NCI-H1417 treated with DMSO at 0.1 percent for 48 hours (cell line): ENCODE measurements at regions not wholly inside any gene's neighbourhood (a gene's known extent, or its start where the extent isn't known, plus 50 kb on each side); places are given as distances from the start of the nearest gene placed in this dataset.

Experiments
- DNase-seq: peaks from one replicate; lab custom pipeline; 2025; lab: John Stamatoyannopoulos, UW

GRCh38 chr17:5694551-5694950, 110.2 kb upstream of the NLRP1 start:
- no peak for DNase-seq

- no peak for DNase-seq
Measured at GRCh38 chr17:5695480-5695879, 111.2 kb upstream of the NLRP1 start.

- no peak for DNase-seq
Measured at GRCh38 chr17:5698959-5699358, 114.7 kb upstream of the NLRP1 start.

GRCh38 chr17:5699814-5700213, 115.5 kb upstream of the NLRP1 start:
- DNase-seq = no peak

GRCh38 chr17:5700745-5701144, 116.4 kb upstream of the NLRP1 start:
- DNase-seq = no peak

GRCh38 chr17:5701381-5701780, 117.1 kb upstream of the NLRP1 start:
- DNase-seq = no peak

- no peak for DNase-seq
Measured at GRCh38 chr17:5702951-5703510, 118.7 kb upstream of the NLRP1 start.

GRCh38 chr17:5703736-5704135, 119.4 kb upstream of the NLRP1 start:
- no peak for DNase-seq

GRCh38 chr17:5705081-5705875, 121.0 kb upstream of the NLRP1 start:
- DNase-seq = no peak

GRCh38 chr17:5705876-5706576, 121.7 kb upstream of the NLRP1 start:
- DNase-seq = no peak

- no peak for DNase-seq
Measured at GRCh38 chr17:5706577-5707210, 122.4 kb upstream of the NLRP1 start.

- no peak for DNase-seq
Measured at GRCh38 chr17:5707482-5707881, 123.2 kb upstream of the NLRP1 start.

- no peak for DNase-seq
Measured at GRCh38 chr17:5708344-5708743, 124.0 kb upstream of the NLRP1 start.

- no peak for DNase-seq
Measured at GRCh38 chr17:5711344-5711743, 127.0 kb upstream of the NLRP1 start.

GRCh38 chr17:5714993-5715392, 130.7 kb upstream of the NLRP1 start:
- DNase-seq = no peak

- DNase-seq = no peak
Measured at GRCh38 chr17:5715478-5715877, 131.2 kb upstream of the NLRP1 start.

GRCh38 chr17:5718726-5719125, 134.4 kb upstream of the NLRP1 start:
- DNase-seq = no peak

GRCh38 chr17:5719976-5720375, 135.7 kb upstream of the NLRP1 start:
- no peak for DNase-seq

GRCh38 chr17:5730373-5730772, 146.1 kb upstream of the NLRP1 start:
- DNase-seq = no peak

- DNase-seq = no peak
Measured at GRCh38 chr17:5740937-5741336, 156.6 kb upstream of the NLRP1 start.

GRCh38 chr17:5741810-5742209, 157.5 kb upstream of the NLRP1 start:
- no peak for DNase-seq

GRCh38 chr17:5745111-5745813, 161.0 kb upstream of the NLRP1 start:
- peak; percentile 26 for DNase-seq
